Activated CD8-positive, alpha-beta memory T cell treated with anti-CD3 and anti-CD28 coated beads, Interleukin-2, amount 50 U/mL, for 48 hours (primary cell): ENCODE measurements at regions not wholly inside any gene's neighbourhood (a gene's known extent, or its start where the extent isn't known, plus 50 kb on each side); places are given as distances from the start of the nearest gene placed in this dataset.

Experiments used
- DNase-seq: peaks from one replicate; pipeline ENCODE4 v3.0.0-alpha.2; 2020

DNA sequence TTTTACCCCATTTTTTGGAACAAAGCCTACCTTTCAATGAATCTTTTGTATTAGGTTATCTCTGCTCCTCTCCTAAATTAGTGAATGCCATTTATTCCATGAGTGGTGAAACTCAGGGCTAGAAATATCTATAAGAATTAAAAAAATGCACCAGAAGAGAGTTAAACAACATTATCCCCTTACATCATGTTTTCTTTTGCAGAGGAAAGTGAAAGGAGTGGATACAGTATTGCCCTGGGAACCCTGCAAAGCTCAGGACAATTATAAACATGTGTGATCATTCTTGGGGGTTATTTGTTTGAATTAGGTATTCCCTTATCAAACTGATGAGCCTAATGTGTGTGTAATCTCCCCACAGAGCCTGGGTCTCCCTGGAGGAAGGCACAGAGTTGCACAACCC, 559.2 kb downstream of the RNF144A start:
- DNase-seq = no peak

GRCh38 chr2:7479603-7480002, 562.4 kb downstream of the RNF144A start:
- DNase-seq = no peak

- DNase-seq = no peak
Measured at GRCh38 chr2:7480431-7480830, 563.2 kb downstream of the RNF144A start.

DNA sequence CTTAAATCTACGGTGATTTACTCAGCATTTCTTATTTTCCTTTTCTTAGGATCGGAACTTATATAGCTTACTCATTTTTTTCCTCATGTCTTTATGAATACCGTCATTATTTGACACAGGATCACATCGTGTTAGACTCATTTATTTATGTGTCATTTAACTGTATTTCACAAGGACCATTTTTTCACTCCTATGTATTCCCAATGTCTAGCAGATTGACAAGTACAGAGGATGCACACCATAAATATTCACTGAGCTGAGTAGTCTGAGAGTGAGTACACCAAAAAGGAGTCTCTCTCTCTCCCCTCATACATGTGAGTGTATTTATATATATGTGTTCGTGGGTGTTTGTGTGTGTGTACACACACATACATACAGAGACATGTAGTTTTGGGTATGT, 573.5 kb downstream of the RNF144A start:
- DNase-seq = no peak

DNA sequence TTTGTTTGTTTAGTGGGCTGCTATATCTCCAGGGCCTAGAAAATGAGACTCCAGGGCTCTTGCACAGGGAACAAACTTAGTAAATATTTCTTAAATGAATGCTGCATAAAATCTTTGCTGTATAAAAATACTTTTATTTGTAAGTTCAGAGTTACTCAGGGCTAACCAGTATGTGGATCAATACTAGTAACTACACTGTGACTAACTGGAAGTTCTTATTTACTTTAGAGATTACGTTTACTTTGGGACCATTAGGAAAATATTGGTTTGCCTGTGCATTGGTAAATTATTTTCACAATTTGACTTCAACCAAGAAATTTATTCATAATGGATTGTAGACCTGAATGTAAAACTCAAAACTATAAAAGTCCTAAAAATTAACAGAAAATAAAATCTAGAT, 575.5 kb downstream of the RNF144A start:
- DNase-seq = no peak

DNA sequence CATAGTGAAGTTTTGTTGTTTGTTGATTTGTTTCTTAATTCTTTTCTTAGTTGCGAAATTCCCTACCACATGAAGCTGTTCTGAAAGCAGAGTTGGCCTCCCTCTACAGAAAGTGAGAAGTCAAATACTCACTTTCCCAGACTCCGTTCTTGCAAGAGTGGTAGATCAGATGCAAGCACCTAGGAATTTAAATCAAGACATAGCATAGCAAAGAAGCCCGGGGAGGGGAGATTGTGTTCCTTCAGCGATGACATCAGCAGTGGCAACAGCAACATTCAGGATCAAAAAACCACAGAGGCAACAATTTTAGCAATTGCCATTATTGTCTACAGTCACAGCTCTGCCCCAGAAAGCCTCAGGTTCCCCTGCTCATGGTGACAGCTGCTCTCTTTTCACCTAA, 580.0 kb downstream of the RNF144A start:
- DNase-seq = no peak

- DNase-seq = no peak
Measured at GRCh38 chr2:7499018-7499417, 581.8 kb downstream of the RNF144A start.

- DNase-seq = no peak
Measured at GRCh38 chr2:7502336-7502735, 585.1 kb downstream of the RNF144A start.

GRCh38 chr2:7508296-7508943, 591.2 kb downstream of the RNF144A start:
- DNase-seq = no peak

DNA sequence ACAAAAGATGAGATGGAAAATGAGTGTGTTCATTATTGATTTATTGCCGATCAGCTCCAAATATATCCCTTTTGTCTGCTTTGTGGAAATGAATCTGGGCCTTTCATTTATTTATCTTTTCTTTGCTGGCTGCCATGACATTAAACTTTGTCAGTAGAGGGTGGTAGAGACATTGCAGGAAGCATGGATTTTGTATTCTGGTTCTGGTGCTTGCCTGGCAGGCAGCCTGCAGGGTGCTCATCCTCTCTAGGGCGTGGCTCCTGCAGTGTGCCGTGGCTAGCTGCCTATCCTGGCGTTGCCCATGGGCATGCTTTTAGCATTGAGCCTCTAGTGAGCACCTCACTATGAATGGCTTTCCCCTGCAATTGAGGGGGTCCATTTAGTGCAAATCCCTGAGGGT, 593.1 kb downstream of the RNF144A start:
- no peak for DNase-seq

GRCh38 chr2:7513834-7514233, 596.6 kb downstream of the RNF144A start:
- DNase-seq = no peak

DNA sequence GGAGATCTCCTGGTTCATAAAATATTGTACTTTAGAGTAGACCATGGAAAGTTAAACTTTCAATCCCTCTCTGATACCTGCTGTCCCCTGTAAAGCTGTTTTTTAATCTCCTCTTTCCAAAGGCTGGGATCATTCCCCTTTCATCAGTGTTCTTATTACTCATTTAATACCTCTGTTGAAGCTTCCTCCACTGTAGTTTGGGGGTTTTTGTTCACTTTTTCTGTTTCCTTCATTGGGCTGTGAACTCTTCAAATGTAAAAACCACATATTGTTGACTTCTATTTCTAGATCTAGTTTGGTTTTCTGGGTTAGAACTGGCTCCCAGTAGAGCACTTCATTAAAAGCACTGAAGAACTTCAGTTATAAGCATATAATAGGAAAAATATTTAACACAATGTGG, 598.1 kb downstream of the RNF144A start:
- DNase-seq = no peak

DNA sequence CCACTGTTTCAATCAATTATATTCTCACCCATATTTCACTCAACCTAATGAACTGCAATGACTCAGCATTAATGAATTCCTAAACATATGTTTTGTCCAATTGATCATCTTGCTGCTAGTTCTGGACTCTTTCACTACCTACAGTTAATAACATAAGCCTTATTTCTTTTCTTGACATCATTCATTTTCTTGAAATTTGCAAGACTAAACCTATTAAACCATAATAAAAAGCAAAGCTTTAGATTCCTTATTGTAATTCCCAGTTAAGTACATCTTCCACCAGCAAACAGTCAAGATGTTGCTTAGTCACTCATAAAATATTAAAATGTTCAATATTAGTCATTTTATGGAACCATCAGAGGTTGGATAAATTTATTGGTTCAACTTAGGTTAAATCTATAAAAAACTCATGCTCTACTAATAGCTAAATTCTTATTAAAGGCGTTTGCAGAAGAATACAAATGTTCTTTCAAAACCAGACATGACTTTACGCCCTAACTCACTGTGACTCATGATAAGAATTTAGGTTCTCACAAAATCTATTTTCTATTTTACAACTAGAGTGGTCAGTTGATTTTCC, 599.4 kb downstream of the RNF144A start:
- DNase-seq = no peak

GRCh38 chr2:7517088-7517487, 599.9 kb downstream of the RNF144A start:
- DNase-seq = no peak

DNA sequence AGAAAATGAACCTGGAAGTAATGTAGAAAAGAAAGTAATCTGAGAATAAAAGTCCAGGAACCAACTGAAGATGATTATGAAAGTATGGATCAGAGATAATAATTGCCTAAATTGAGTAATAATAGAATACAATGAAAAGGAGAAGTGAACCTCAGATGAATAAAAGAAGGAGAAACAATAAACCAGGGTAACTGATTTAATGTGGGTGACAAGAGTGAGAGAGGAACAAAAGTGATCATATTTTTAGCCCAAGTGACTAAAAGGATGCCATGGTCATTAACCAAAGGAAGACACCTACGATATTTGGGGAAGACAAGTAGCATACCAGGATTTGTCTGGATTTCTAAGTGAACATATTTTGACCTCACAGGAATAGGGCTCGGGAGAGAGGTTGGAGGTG, 600.6 kb downstream of the RNF144A start:
- DNase-seq = no peak

GRCh38 chr2:7523481-7524120, 606.4 kb downstream of the RNF144A start:
- no peak for DNase-seq

DNA sequence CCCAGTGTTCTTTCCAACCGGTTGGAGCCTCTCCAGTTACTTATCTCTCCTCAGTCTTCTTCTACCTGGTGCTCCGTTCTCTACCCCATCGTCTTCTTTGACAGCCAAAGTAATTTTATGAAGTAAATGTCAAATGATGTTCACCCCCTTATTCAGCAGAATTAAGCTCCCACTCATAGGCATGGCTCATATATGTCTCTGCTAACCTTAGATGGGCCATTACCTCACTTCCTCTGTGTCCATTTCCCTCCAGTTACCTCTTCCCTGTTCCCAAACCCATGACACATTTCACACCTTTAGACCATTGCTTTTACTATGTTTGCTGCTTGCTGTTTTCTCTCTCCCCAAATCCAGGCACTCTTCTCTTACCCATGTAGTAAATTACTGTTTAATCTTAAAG, 607.0 kb downstream of the RNF144A start:
- no peak for DNase-seq

DNA sequence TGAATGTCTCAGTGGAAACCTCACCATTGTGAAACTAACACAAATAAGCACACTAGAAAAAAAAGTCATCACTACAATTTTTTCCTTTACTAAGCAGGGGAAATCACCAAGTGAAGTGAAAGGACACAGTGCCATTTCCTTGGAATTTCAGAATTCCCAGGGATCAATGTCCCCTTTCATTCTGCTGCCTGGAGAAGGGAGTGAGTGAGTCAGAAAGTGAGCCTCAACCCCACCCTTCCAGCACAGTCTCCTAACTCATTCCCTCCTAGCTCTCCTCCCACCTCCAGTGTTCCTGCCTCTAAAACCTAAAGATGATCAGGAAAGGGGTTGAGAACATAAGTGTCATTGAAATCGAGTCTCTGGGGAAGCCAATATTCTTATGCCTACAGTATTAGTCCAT, 608.5 kb downstream of the RNF144A start:
- no peak for DNase-seq

- DNase-seq = no peak
Measured at GRCh38 chr2:7527165-7527722, 610.0 kb downstream of the RNF144A start.

DNA sequence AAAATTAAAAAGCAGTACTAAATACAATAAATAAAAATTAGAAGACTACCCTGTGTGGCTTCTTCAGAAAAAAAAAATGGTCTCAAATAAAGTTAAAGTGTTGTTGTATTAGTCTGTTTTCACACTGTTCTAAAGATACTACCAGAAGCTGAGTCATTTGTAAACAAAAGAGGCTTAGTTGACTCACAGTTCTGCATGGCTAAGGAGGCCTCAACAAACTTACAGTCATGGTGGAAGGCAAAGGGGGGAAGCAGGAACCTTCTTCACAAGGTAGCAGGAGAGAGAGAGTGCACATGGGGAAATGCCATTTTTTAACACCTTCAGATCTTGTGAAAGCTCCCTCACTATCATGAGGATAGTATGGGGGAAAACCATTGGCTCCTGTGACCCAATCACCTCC, 612.8 kb downstream of the RNF144A start:
- DNase-seq = no peak

DNA sequence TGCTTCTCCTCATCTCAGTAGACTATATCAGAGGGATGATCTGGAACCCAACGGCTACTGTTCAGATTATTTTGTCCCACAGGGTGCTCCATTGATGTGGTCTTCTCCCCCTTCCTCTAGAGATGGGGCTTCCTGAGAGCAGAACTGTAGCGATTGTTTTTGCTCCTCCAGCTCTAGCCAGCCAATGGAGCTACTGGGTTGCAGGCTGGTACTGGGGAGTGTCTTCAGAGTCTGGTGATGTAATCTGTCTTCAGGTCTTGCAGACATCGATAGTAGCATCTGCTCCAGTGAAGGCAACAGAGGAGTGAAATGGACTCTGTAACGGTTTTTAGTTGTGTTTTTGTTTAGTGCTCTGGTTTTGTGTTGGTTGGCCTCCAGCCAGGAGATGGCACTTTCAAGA, 621.9 kb downstream of the RNF144A start:
- DNase-seq = no peak

DNA sequence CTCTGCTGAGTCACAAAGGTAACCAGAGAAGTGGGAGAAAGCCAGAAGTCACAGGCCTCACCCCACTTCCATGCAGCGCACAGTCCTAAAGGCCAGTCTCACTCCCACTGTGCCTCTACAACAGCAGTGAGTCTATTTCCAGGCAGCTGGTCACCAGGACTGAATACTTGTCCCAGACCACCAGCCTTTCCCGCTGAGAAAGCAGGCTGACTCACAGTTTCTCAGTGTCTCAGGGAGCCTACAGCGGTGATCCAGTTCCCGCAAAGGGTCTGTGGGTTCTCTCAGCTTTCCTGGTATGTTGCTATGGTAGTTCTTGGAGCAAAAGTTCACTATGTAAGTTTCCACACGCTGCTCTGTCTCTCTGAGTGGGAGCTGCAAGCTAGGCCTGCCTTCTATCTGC, 622.5 kb downstream of the RNF144A start:
- DNase-seq = no peak

DNA sequence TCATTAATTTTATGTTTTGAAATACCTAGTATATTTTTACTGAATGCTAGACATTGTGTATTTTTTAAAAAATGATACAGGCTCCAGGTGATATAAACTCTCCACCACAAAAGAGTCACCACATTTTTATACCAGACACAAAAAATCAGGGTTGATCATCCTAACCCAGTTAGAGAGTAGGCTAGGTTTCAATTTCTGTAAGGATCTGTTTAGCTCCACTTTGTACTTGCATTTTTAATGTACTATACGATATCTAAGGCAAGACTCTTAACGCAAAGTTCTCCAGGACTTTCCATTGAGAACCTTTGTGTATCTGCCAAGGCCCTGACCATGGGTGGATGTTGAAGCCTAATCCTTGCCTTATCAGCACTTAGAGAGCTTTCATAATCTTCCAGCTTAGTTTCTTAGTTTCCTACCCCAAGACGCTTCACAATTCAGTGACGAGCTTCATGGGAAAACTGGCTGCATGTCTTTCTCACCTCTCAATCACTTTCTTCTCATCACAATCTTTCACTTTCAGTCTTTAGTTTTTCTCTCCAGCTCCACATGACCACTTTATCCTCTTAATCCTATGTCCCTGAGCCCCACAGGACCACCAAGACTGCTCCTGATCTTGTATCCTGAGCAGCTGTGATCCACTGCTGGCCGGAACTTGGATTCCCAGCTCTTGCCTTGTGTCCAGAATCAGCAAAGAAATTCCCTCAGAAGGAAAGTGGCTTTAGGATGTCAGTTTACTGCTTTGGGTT, 635.8 kb downstream of the RNF144A start:
- no peak for DNase-seq

- DNase-seq = no peak
Measured at GRCh38 chr2:7555260-7555659, 638.0 kb downstream of the RNF144A start.
